HG02970 (cell line): ENCODE measurements at regions not wholly inside any gene's neighbourhood (a gene's known extent, or its start where the extent isn't known, plus 50 kb on each side); places are given as distances from the start of the nearest gene placed in this dataset.
"Not testable (repeated sequence)": the region's sequence is repeated elsewhere in the genome, so short reads cannot be mapped to it uniquely, and the experiment has no call there.

Experiments used
- ATAC-seq: cut with Tn5 transposase; IDR thresholded peaks from one replicate; pipeline ENCODE4 v1.9.1; 2021; ENCODE audit warnings: mild to moderate bottlenecking, moderate library complexity, moderate number of reproducible peaks; ENCODE audit not compliant: unreplicated experiment, low FRiP score

GRCh38 chr2:18057657-18058056, 179.2 kb downstream of the KCNS3 start:
- no peak for ATAC-seq

GRCh38 chr2:18055290-18055689, 176.8 kb downstream of the KCNS3 start:
- no peak for ATAC-seq

GRCh38 chr2:18050001-18050400, 171.5 kb downstream of the KCNS3 start:
- ATAC-seq: no peak

GRCh38 chr2:18049325-18049724, 170.9 kb downstream of the KCNS3 start:
- no peak for ATAC-seq

GRCh38 chr2:18047896-18048657, 169.6 kb downstream of the KCNS3 start:
- no peak for ATAC-seq

- ATAC-seq: no peak
Measured at GRCh38 chr2:18047213-18047611, 168.7 kb downstream of the KCNS3 start.

- no peak for ATAC-seq
Measured at GRCh38 chr2:18046558-18047212, 168.2 kb downstream of the KCNS3 start.

- no peak for ATAC-seq
Measured at GRCh38 chr2:18046017-18046416, 167.6 kb downstream of the KCNS3 start.

- no peak for ATAC-seq
Measured at GRCh38 chr2:18045230-18045629, 166.8 kb downstream of the KCNS3 start.

- not testable (repeated sequence) for ATAC-seq
Measured at GRCh38 chr2:18017381-18017780, 138.9 kb downstream of the KCNS3 start.

GRCh38 chr2:18009891-18010290, 131.4 kb downstream of the KCNS3 start:
- no peak for ATAC-seq

GRCh38 chr2:18005411-18005810, 126.9 kb downstream of the KCNS3 start:
- no peak for ATAC-seq

- ATAC-seq: no peak
Measured at GRCh38 chr2:18001671-18002070, 123.2 kb downstream of the KCNS3 start.

GRCh38 chr2:17996978-17997377, 118.5 kb downstream of the KCNS3 start:
- no peak for ATAC-seq

GRCh38 chr2:17995593-17995992, 117.1 kb downstream of the KCNS3 start:
- ATAC-seq: no peak
